ENCODE measurements at regions not wholly inside any gene's neighbourhood (a gene's known extent, or its start where the extent isn't known, plus 50 kb on each side); places are given as distances from the start of the nearest gene placed in this dataset.

GRCh38 chr6:140663772-140664171 is 1289.3 kb upstream of the CITED2 start:
- TF ChIP-seq ZNF274 (IDR thresholded peaks at IDR 0.05; ENCODE audit: low read depth, low read length) (no peak), SUZ12 (IDR thresholded peaks at IDR 0.05; ENCODE audit: extremely low read depth, insufficient read depth, insufficient read length) (no peak)
